ENCODE measurements at regions not wholly inside any gene's neighbourhood (a gene's known extent, or its start where the extent isn't known, plus 50 kb on each side); places are given as distances from the start of the nearest gene placed in this dataset.

- H3K27ac Mint-ChIP-seq, result no peak overlapping the region
- Histone ChIP-seq H2AFZ (no peak overlapping the region), H3K9me2 (ENCODE audit: insufficient read depth) (no peaks in the 10 kb centered on the region), H3K79me2 (replicated peaks; ENCODE audit: insufficient read depth) (no peaks in the 10 kb centered on the region), H4K20me1 (replicated peaks; ENCODE audit: insufficient read depth) (no peaks in the 10 kb centered on the region), H3F3A (replicated peaks; ENCODE audit: low read depth) (no peaks in the 10 kb centered on the region), H3K27ac (ENCODE audit: low read depth) (no peak overlapping the region), H3K4me2 (no peak overlapping the region), H3K27me3 (ENCODE audit: insufficient read depth) (no peaks in the 10 kb centered on the region), H3K36me3 (ENCODE audit: insufficient read depth) (no peaks in the 10 kb centered on the region), H3K4me1 (ENCODE audit: insufficient read depth) (no peaks in the 10 kb centered on the region), H3K4me3 (no peak overlapping the region)
- TF ChIP-seq ETS1 (IDR thresholded peaks at IDR 0.05) (no peak), EZH2phosphoT487 (IDR thresholded peaks at IDR 0.05; ENCODE audit: unreplicated experiment) (no peak), POLR2AphosphoS5 (IDR thresholded peaks at IDR 0.05; ENCODE audit: low read depth) (no peak)
- H3K4me1 Mint-ChIP-seq, result peaks cover 4% of the 10 kb centered on the region; the same call in 1 of the 3 replicates
- ATAC-seq (no peak), DNase-seq (ENCODE audit: low spot score) (no peak)
- H3K27me3 Mint-ChIP-seq (ENCODE audit: insufficient read depth, low read depth, poor library complexity), result no peaks in the 10 kb centered on the region
- H3K9me3 Mint-ChIP-seq, result no peaks in the 10 kb centered on the region
- H3K4me3 Mint-ChIP-seq, result no peak overlapping the region
- no peaks in the 10 kb centered on the region for H3K36me3 Mint-ChIP-seq (ENCODE audit: low read depth)
These were observed 584.4 kb downstream of the PDCD6IP start for GRCh38 chr3:34382859-34383258.

- H3K36me3 Mint-ChIP-seq (ENCODE audit: low read depth), result no peaks in the 10 kb centered on the region
- peak overlapping the region; percentile 3; the same call in 1 of the 2 replicates for H3K27ac Mint-ChIP-seq
- H3K4me3 Mint-ChIP-seq, result no peak overlapping the region
- TF ChIP-seq POLR2AphosphoS5 (IDR thresholded peaks at IDR 0.05; ENCODE audit: low read depth) (no peak), EZH2 (IDR thresholded peaks at IDR 0.05; ENCODE audit: low read depth, unreplicated experiment) (no peak), NANOG (IDR thresholded peaks at IDR 0.05; ENCODE audit: borderline replicate concordance) (no peak), STAT1 (IDR thresholded peaks at IDR 0.05; ENCODE audit: unreplicated experiment) (no peak), REST (IDR thresholded peaks at IDR 0.05; ENCODE audit: unreplicated experiment) (no peak), ZNF114 (CRISPR knock-in tag; IDR thresholded peaks at IDR 0.05) (no peak), CREB1 (CRISPR knock-in tag; IDR thresholded peaks at IDR 0.05; ENCODE audit: low read depth) (no peak), ZNF462 (CRISPR knock-in tag; IDR thresholded peaks at IDR 0.05) (no peak), JUNB (IDR thresholded peaks at IDR 0.05; ENCODE audit: unreplicated experiment) (no peak), ETS1 (IDR thresholded peaks at IDR 0.05) (no peak)
These were observed 587.9 kb downstream of the PDCD6IP start for GRCh38 chr3:34386309-34386708.

More at GRCh38 chr3:34386309-34386708, 587.9 kb downstream of the PDCD6IP start:
- no peaks in the 10 kb centered on the region for H3K4me1 ChIP-seq (ENCODE audit: insufficient read depth)
- H3K27me3 Mint-ChIP-seq (ENCODE audit: insufficient read depth, low read depth, poor library complexity), result peaks cover 2% of the 10 kb centered on the region
- peaks cover 6% of the 10 kb centered on the region; the same call in 1 of the 3 replicates for H3K4me1 Mint-ChIP-seq
- no peak overlapping the region for H2AFZ ChIP-seq
- no peaks in the 10 kb centered on the region for H3F3A ChIP-seq (replicated peaks; ENCODE audit: low read depth)
- H4K20me1 ChIP-seq (replicated peaks; ENCODE audit: insufficient read depth), result no peaks in the 10 kb centered on the region
- no peaks in the 10 kb centered on the region for H3K9me3 Mint-ChIP-seq
- DNase-seq (ENCODE audit: low spot score) (no peak), ATAC-seq (no peak)
- no peak overlapping the region for H3K4me2 ChIP-seq
- no peaks in the 10 kb centered on the region for H3K36me3 ChIP-seq (ENCODE audit: insufficient read depth)
- H3K9me2 ChIP-seq (ENCODE audit: insufficient read depth), result no peaks in the 10 kb centered on the region
- H3K27me3 ChIP-seq (ENCODE audit: insufficient read depth), result no peaks in the 10 kb centered on the region
- no peaks in the 10 kb centered on the region for H3K79me2 ChIP-seq (replicated peaks; ENCODE audit: insufficient read depth)
- no peak overlapping the region for H3K27ac ChIP-seq (ENCODE audit: low read depth)
- no peak overlapping the region for H3K4me3 ChIP-seq

Data from GM23338 (cell line).